Ecto neural progenitor cell (in vitro differentiated cells): ENCODE measurements at regions not wholly inside any gene's neighbourhood (a gene's known extent, or its start where the extent isn't known, plus 50 kb on each side); places are given as distances from the start of the nearest gene placed in this dataset.
"Not testable (repeated sequence)": the region's sequence is repeated elsewhere in the genome, so short reads cannot be mapped to it uniquely, and the experiment has no call there.

Experiments used
- DNase-seq: peaks from one replicate; pipeline ENCODE4 v3.0.0-alpha.2; 2018; ENCODE audit warnings: low spot score

GRCh38 chr1:90295534-90295933, 300.6 kb downstream of the ZNF326 start:
- no peak for DNase-seq

GRCh38 chr1:90291431-90292216, 296.7 kb downstream of the ZNF326 start:
- no peak for DNase-seq

- DNase-seq: no peak
Observed at GRCh38 chr1:90282811-90283210, 287.9 kb downstream of the ZNF326 start.

GRCh38 chr1:90281886-90282285, 287.0 kb downstream of the ZNF326 start:
- DNase-seq: not testable (repeated sequence)

GRCh38 chr1:90277270-90277669, 282.4 kb downstream of the ZNF326 start:
- DNase-seq: no peak

- DNase-seq: no peak
Observed at GRCh38 chr1:90274376-90274775, 279.5 kb downstream of the ZNF326 start.

- DNase-seq: no peak
Observed at GRCh38 chr1:90273241-90273774, 278.4 kb downstream of the ZNF326 start.

- no peak for DNase-seq
Observed at GRCh38 chr1:90262791-90263190, 267.9 kb downstream of the ZNF326 start.

GRCh38 chr1:90262286-90262685, 267.4 kb downstream of the ZNF326 start:
- no peak for DNase-seq

- no peak for DNase-seq
Observed at GRCh38 chr1:90246069-90246468, 251.2 kb downstream of the ZNF326 start.

GRCh38 chr1:90236493-90236892, 241.6 kb downstream of the ZNF326 start:
- no peak for DNase-seq

- DNase-seq: no peak
Observed at GRCh38 chr1:90223401-90223800, 228.5 kb downstream of the ZNF326 start.

GRCh38 chr1:90220941-90221693, 226.2 kb downstream of the ZNF326 start:
- no peak for DNase-seq

GRCh38 chr1:90220496-90220895, 225.6 kb downstream of the ZNF326 start:
- DNase-seq: no peak

GRCh38 chr1:90219166-90219871, 224.4 kb downstream of the ZNF326 start:
- not testable (repeated sequence) for DNase-seq

GRCh38 chr1:90210633-90211491, 216.0 kb downstream of the ZNF326 start:
- DNase-seq: no peak

GRCh38 chr1:90208949-90209348, 214.0 kb downstream of the ZNF326 start:
- DNase-seq: no peak

- DNase-seq: no peak
Observed at GRCh38 chr1:90206260-90206659, 211.3 kb downstream of the ZNF326 start.

GRCh38 chr1:90204780-90205179, 209.9 kb downstream of the ZNF326 start:
- DNase-seq: no peak

- no peak for DNase-seq
Observed at GRCh38 chr1:90204023-90204590, 209.2 kb downstream of the ZNF326 start.
